HL-60 (cell line): ENCODE measurements at regions not wholly inside any gene's neighbourhood (a gene's known extent, or its start where the extent isn't known, plus 50 kb on each side); places are given as distances from the start of the nearest gene placed in this dataset.

Experiments
- DNase-seq, 2 experiments: peaks; one replicate each; pipeline ENCODE4 v3.0.0-alpha.2; 2010 to 2020; ENCODE audit warnings: low read depth in 1 of 2, low spot score in 1 of 2
- H3K27ac ChIP-seq: fragments of 250-450 bp; sonication (Bioruptor Pico); replicated peaks from 2 replicates; pipeline ENCODE4 v1.5.1; 2020; ENCODE audit warnings: mild to moderate bottlenecking, moderate library complexity
- H3K27me3 ChIP-seq: fragments of 250-450 bp; sonication (Bioruptor Pico); 2 replicates; pipeline ENCODE4 v1.5.1; 2021; ENCODE audit warnings: mild to moderate bottlenecking, moderate library complexity; ENCODE audit not compliant: insufficient read depth, poor library complexity, severe bottlenecking
- H3K4me3 ChIP-seq: replicated peaks from 2 replicates; pipeline ENCODE4 v1.5.1; 2011; ENCODE audit warnings: mild to moderate bottlenecking, control low read depth, low read length; ENCODE audit not compliant: insufficient read depth
- GABPA ChIP-seq: IDR thresholded peaks from 2 replicates; pipeline ENCODE4 v1.6.1; 2012; ENCODE audit warnings: low read depth
- POLR2AphosphoS5 ChIP-seq: IDR thresholded peaks from 2 replicates; pipeline ENCODE4 v1.6.1; 2012; ENCODE audit warnings: low read depth
- SPI1 ChIP-seq: IDR thresholded peaks from 2 replicates; pipeline ENCODE4 v1.6.1; 2012; ENCODE audit warnings: low read depth, mild to moderate bottlenecking, borderline replicate concordance
- TF ChIP-seq, protein P1 (sequence below): IDR thresholded peaks from 2 replicates; pipeline ENCODE4 v1.6.1; 2012; ENCODE audit warnings: low read depth; ENCODE audit not compliant: insufficient replicate concordance
- TF ChIP-seq, protein P2 (sequence below): IDR thresholded peaks from one replicate; pipeline ENCODE4 v1.5.1; 2011; ENCODE audit warnings: low read length, control low read depth, inconsistent platforms; ENCODE audit not compliant: insufficient read depth

- no peak overlapping the region for H3K27ac ChIP-seq
- H3K4me3 ChIP-seq, result no peak overlapping the region
- no peak for DNase-seq
- no peak for TF ChIP-seq GABPA
- TF ChIP-seq, protein P1, sequence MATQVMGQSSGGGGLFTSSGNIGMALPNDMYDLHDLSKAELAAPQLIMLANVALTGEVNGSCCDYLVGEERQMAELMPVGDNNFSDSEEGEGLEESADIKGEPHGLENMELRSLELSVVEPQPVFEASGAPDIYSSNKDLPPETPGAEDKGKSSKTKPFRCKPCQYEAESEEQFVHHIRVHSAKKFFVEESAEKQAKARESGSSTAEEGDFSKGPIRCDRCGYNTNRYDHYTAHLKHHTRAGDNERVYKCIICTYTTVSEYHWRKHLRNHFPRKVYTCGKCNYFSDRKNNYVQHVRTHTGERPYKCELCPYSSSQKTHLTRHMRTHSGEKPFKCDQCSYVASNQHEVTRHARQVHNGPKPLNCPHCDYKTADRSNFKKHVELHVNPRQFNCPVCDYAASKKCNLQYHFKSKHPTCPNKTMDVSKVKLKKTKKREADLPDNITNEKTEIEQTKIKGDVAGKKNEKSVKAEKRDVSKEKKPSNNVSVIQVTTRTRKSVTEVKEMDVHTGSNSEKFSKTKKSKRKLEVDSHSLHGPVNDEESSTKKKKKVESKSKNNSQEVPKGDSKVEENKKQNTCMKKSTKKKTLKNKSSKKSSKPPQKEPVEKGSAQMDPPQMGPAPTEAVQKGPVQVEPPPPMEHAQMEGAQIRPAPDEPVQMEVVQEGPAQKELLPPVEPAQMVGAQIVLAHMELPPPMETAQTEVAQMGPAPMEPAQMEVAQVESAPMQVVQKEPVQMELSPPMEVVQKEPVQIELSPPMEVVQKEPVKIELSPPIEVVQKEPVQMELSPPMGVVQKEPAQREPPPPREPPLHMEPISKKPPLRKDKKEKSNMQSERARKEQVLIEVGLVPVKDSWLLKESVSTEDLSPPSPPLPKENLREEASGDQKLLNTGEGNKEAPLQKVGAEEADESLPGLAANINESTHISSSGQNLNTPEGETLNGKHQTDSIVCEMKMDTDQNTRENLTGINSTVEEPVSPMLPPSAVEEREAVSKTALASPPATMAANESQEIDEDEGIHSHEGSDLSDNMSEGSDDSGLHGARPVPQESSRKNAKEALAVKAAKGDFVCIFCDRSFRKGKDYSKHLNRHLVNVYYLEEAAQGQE, result no peak
- TF ChIP-seq, protein P2, sequence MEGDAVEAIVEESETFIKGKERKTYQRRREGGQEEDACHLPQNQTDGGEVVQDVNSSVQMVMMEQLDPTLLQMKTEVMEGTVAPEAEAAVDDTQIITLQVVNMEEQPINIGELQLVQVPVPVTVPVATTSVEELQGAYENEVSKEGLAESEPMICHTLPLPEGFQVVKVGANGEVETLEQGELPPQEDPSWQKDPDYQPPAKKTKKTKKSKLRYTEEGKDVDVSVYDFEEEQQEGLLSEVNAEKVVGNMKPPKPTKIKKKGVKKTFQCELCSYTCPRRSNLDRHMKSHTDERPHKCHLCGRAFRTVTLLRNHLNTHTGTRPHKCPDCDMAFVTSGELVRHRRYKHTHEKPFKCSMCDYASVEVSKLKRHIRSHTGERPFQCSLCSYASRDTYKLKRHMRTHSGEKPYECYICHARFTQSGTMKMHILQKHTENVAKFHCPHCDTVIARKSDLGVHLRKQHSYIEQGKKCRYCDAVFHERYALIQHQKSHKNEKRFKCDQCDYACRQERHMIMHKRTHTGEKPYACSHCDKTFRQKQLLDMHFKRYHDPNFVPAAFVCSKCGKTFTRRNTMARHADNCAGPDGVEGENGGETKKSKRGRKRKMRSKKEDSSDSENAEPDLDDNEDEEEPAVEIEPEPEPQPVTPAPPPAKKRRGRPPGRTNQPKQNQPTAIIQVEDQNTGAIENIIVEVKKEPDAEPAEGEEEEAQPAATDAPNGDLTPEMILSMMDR, result no peak
- no peak for TF ChIP-seq SPI1
- no peak for TF ChIP-seq POLR2AphosphoS5
- H3K27me3 ChIP-seq, result no peaks in the 10 kb centered on the region
Observed at GRCh38 chr2:587087-587960, 89.9 kb downstream of the TMEM18 start.

DNA sequence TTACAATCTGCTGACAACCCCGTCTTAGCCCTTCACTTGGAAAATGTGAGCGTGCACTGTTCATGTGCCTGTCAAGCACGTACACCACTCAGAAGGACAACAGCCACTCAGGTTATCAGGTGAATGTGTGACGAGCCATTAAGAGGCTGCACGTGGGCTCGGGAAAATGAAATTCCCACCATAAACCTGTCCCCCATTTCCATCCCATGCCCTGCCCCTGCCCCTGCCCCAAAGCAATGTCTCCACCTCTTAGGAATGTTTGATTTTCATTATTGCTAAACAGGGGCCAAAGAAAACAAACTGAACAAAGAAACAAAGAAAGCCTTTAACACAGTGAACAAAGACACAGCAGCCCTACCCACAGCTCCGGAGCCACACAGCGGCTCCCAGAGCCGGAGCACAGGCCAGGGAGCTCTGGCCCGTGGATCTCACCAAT lies 90.5 kb downstream of the TMEM18 start:
- H3K27me3 ChIP-seq, result no peaks in the 10 kb centered on the region
- no peak for DNase-seq

DNA sequence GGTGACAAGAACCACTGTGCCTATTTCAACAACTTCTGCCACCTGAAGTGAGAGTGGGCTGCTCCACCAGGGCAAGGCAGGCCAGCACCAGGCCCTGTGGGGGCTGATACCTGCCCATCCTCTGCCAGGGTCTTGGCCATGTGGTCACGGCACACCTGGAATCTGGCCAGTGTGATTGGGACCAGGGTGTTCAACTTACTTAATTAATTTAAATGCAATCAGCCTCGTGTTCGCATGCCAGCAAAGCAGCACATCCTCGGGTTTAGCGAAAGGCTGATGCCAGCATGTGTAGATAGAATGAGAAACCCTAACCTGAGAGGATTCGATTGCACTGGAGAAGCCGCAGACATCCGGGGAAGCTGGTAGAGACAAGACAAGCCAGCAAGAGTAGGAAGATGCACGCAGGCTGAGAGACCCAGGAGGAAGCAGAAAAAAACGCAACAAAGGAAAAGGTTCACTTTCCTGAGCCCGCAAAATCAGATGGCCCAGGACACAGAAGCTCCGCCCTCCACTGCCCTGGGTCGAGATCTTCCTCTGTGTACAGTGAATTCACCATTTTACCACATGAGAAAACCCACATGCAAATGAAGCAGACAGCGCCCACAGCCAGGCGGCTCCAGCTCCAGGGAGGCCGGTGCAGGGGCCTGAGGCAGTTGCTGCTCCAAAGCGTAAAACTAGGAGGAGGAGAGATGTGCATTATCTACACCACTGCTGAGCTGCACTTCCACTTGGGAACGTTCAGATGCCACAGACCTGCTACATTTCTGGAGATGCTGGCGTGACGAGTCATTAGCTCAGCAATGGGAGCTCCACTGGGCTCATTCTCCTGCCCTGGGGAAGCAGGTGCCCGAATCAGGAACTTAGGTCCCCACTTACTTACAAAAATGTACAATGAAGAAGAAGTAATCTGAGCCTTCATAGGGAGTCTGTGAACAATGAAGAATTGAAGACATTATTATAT lies 92.1 kb downstream of the TMEM18 start:
- peak in 1 of 2 experiments; percentile 18 for DNase-seq
- Histone ChIP-seq H3K27me3 (no peaks in the 10 kb centered on the region), H3K27ac (no peak overlapping the region), H3K4me3 (no peak overlapping the region)
- TF ChIP-seq, protein P2, result no peak
- TF ChIP-seq, protein P1, result no peak
- TF ChIP-seq POLR2AphosphoS5, result no peak
- TF ChIP-seq GABPA, result no peak
- TF ChIP-seq SPI1, result no peak

More for the DNA sequence above, 90.5 kb downstream of the TMEM18 start:
- no peak for TF ChIP-seq SPI1
- Histone ChIP-seq H3K27ac (no peak overlapping the region), H3K4me3 (no peak overlapping the region)

DNA sequence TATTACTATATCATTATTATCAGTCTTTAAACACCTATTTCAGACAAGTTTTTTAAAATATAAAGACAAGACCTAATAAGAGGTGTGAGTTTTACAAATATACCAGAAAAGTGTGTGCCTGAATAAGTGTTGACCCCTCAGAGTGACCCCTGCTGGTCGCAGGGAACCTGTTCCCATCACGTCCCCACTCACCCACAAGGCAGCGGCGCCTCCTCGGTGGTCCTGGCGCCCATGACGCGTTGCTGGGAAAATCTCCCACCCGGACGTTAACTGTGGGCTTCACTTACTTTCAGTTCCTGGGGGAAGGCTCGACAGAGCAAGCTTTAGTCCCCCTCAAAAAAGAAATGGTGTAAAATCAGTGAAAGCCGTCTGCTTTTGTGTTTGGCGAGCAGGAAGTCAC lies 93.5 kb downstream of the TMEM18 start:
- Histone ChIP-seq H3K27ac (no peak overlapping the region), H3K27me3 (no peaks in the 10 kb centered on the region), H3K4me3 (no peak overlapping the region)
- DNase-seq, result no peak
- TF ChIP-seq SPI1 (no peak), POLR2AphosphoS5 (no peak), GABPA (no peak)
- TF ChIP-seq, protein P1, result no peak
- TF ChIP-seq, protein P2, result no peak
